ENCODE measurements at regions not wholly inside any gene's neighbourhood (a gene's known extent, or its start where the extent isn't known, plus 50 kb on each side); places are given as distances from the start of the nearest gene placed in this dataset.

- TF ChIP-seq EP300 (IDR thresholded peaks at IDR 0.05) = no peak
- TF ChIP-seq RCOR1 (IDR thresholded peaks at IDR 0.05; ENCODE audit: low read depth, low read length) = no peak
- TF ChIP-seq, protein P1, sequence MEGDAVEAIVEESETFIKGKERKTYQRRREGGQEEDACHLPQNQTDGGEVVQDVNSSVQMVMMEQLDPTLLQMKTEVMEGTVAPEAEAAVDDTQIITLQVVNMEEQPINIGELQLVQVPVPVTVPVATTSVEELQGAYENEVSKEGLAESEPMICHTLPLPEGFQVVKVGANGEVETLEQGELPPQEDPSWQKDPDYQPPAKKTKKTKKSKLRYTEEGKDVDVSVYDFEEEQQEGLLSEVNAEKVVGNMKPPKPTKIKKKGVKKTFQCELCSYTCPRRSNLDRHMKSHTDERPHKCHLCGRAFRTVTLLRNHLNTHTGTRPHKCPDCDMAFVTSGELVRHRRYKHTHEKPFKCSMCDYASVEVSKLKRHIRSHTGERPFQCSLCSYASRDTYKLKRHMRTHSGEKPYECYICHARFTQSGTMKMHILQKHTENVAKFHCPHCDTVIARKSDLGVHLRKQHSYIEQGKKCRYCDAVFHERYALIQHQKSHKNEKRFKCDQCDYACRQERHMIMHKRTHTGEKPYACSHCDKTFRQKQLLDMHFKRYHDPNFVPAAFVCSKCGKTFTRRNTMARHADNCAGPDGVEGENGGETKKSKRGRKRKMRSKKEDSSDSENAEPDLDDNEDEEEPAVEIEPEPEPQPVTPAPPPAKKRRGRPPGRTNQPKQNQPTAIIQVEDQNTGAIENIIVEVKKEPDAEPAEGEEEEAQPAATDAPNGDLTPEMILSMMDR (IDR thresholded peaks at IDR 0.05) = no peak
- no peak for TF ChIP-seq SREBF2 (IDR thresholded peaks at IDR 0.05)
- TF ChIP-seq MAX (IDR thresholded peaks at IDR 0.05) = no peak
- TF ChIP-seq POLR2A (IDR thresholded peaks at IDR 0.05; ENCODE audit: low read length) = no peak
- no peak for TF ChIP-seq MYC (IDR thresholded peaks at IDR 0.05; ENCODE audit: borderline replicate concordance, low read length)
Measured at GRCh38 chr13:38624822-38625221, 62.1 kb upstream of the FREM2 start.
